ENCODE measurements at regions not wholly inside any gene's neighbourhood (a gene's known extent, or its start where the extent isn't known, plus 50 kb on each side); places are given as distances from the start of the nearest gene placed in this dataset.
"Not testable (repeated sequence)": the region's sequence is repeated elsewhere in the genome, so short reads cannot be mapped to it uniquely, and the experiment has no call there.

DNA sequence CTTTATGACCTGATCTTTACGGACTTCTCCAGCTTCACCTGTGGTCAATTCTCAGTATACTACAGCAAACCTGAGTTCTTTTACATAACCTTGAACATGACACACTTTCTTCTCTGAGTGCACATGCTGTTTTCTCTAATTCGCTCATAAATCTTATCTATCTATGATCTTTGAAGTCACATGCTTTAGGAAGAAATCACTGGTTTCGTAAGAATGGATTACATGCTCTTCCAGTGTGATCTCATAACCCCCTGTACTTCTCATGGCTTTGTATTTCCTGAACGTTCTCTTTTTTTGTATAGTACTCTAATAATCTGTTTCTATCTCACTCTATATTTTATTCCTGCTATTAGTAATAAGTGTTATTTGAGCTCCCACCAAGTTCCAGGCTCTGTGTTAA, 1165.2 kb downstream of the TBL1XR1 start:
- Histone ChIP-seq H3K9me1 (ENCODE audit: control insufficient read depth, extremely low read depth, insufficient read depth, low read length) (no peaks in the 10 kb centered on the region), H3K9ac (ENCODE audit: control insufficient read depth, extremely low read depth, insufficient read depth, low read length) (no peak overlapping the region), H3K27ac (ENCODE audit: control insufficient read depth, insufficient read depth, low read length) (no peak overlapping the region), H3K36me3 (ENCODE audit: control insufficient read depth in 2 of 2, extremely low read depth in 1 of 2, insufficient read depth in 2 of 2, low read length in 2 of 2) (no peaks in the 10 kb centered on the region), H3K79me2 (ENCODE audit: control insufficient read depth, insufficient read depth, low read length) (no peaks in the 10 kb centered on the region), H4K20me1 (ENCODE audit: control insufficient read depth, extremely low read depth, insufficient read depth, low read length) (no peaks in the 10 kb centered on the region), H3K4me2 (ENCODE audit: control insufficient read depth, extremely low read depth, insufficient read depth, low read depth, low read length) (no peak overlapping the region), H2AFZ (ENCODE audit: control insufficient read depth, low read length) (no peak overlapping the region), H3K4me1 (ENCODE audit: control insufficient read depth, extremely low read depth, insufficient read depth, low read length) (no peaks in the 10 kb centered on the region), H3K27me3 (ENCODE audit: control insufficient read depth, extremely low read depth, insufficient read depth, low read length) (no peaks in the 10 kb centered on the region), H3K9me3 (ENCODE audit: control insufficient read depth, low read depth, low read length) (no peaks in the 10 kb centered on the region), H3K4me3 (ENCODE audit: control insufficient read depth in 2 of 3, extremely low read depth in 1 of 3, insufficient read depth in 2 of 3, low read depth in 1 of 3, low read length in 3 of 3) (no peak overlapping the region)
- no peak for FAIRE-seq
- dilution Hi-C loops (cut with MboI; ENCODE audit: extremely low pct_ligation_motif_present, low sequenced_read_pairs), result no loop called here
- DNase-seq (ENCODE audit: low read depth, low spot score), result no peak
- no peak for TF ChIP-seq EZH2 (IDR thresholded peaks at IDR 0.05; ENCODE audit: low read length)
- TF ChIP-seq, protein P1, sequence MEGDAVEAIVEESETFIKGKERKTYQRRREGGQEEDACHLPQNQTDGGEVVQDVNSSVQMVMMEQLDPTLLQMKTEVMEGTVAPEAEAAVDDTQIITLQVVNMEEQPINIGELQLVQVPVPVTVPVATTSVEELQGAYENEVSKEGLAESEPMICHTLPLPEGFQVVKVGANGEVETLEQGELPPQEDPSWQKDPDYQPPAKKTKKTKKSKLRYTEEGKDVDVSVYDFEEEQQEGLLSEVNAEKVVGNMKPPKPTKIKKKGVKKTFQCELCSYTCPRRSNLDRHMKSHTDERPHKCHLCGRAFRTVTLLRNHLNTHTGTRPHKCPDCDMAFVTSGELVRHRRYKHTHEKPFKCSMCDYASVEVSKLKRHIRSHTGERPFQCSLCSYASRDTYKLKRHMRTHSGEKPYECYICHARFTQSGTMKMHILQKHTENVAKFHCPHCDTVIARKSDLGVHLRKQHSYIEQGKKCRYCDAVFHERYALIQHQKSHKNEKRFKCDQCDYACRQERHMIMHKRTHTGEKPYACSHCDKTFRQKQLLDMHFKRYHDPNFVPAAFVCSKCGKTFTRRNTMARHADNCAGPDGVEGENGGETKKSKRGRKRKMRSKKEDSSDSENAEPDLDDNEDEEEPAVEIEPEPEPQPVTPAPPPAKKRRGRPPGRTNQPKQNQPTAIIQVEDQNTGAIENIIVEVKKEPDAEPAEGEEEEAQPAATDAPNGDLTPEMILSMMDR (optimal IDR thresholded peaks at IDR 0.05 in 1 of 3, IDR thresholded peaks at IDR 0.05 in 1 of 3, conservative IDR thresholded peaks at IDR 0.05 in 1 of 3; ENCODE audit: extremely low read depth in 1 of 3, insufficient read depth in 2 of 3, low read length in 3 of 3), result no peak

DNA sequence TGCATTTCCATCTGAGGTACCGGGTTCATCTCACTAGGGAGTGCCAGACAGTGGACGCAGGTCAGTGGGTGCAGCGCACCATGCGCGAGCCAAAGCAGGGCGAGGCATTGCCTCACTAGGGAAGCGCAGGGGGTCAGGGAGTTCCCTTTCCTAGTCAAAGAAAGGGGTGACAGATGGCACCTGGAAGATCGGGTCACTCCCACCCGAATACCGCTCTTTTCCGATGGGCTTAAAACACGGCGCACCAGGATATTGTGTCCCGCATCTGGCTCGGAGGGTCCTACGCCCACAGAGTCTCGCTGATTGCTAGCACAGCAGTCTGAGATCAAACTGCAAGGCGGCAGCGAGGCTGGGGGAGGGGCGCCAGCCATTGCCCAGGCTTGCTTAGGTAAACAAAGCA, 1157.1 kb downstream of the NAALADL2 start:
- H3K4me1 ChIP-seq (ENCODE audit: control insufficient read depth, extremely low read depth, insufficient read depth, low read length); H3K4me3 ChIP-seq (ENCODE audit: control insufficient read depth in 2 of 3, extremely low read depth in 1 of 3, insufficient read depth in 2 of 3, low read depth in 1 of 3, low read length in 3 of 3); H3K79me2 ChIP-seq (ENCODE audit: control insufficient read depth, insufficient read depth, low read length); H2AFZ ChIP-seq (ENCODE audit: control insufficient read depth, low read length); H3K9ac ChIP-seq (ENCODE audit: control insufficient read depth, extremely low read depth, insufficient read depth, low read length); H3K9me1 ChIP-seq (ENCODE audit: control insufficient read depth, extremely low read depth, insufficient read depth, low read length); H4K20me1 ChIP-seq (ENCODE audit: control insufficient read depth, extremely low read depth, insufficient read depth, low read length); H3K27ac ChIP-seq (ENCODE audit: control insufficient read depth, insufficient read depth, low read length); FAIRE-seq; H3K27me3 ChIP-seq (ENCODE audit: control insufficient read depth, extremely low read depth, insufficient read depth, low read length); H3K36me3 ChIP-seq (ENCODE audit: control insufficient read depth in 2 of 2, extremely low read depth in 1 of 2, insufficient read depth in 2 of 2, low read length in 2 of 2); dilution Hi-C loops (cut with MboI; ENCODE audit: extremely low pct_ligation_motif_present, low sequenced_read_pairs); H3K4me2 ChIP-seq (ENCODE audit: control insufficient read depth, extremely low read depth, insufficient read depth, low read depth, low read length); DNase-seq (ENCODE audit: low read depth, low spot score); H3K9me3 ChIP-seq (ENCODE audit: control insufficient read depth, low read depth, low read length): not testable (repeated sequence)

DNA sequence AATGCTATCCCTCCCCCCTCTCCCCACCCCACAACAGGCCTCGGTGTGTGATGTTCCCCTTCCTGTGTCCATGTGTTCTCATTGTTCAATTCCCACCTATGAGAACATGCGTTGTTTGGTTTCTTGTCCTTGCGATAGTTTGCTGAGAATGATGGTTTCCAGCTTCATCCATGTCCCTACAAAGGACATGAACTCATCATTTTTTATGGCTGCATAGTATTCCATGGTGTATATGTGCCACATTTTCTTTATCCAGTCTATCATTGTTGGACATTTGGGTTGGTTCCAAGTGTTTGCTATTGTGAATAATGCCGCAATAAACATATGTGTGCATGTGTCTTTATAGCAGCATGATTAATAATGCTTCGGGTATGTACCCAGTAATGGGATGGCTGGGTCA, 1156.1 kb downstream of the NAALADL2 start:
- H3K27ac ChIP-seq (ENCODE audit: control insufficient read depth, insufficient read depth, low read length); DNase-seq (ENCODE audit: low read depth, low spot score); H4K20me1 ChIP-seq (ENCODE audit: control insufficient read depth, extremely low read depth, insufficient read depth, low read length); H3K9ac ChIP-seq (ENCODE audit: control insufficient read depth, extremely low read depth, insufficient read depth, low read length); H2AFZ ChIP-seq (ENCODE audit: control insufficient read depth, low read length); H3K4me3 ChIP-seq (ENCODE audit: control insufficient read depth in 2 of 3, extremely low read depth in 1 of 3, insufficient read depth in 2 of 3, low read depth in 1 of 3, low read length in 3 of 3); H3K79me2 ChIP-seq (ENCODE audit: control insufficient read depth, insufficient read depth, low read length); H3K4me2 ChIP-seq (ENCODE audit: control insufficient read depth, extremely low read depth, insufficient read depth, low read depth, low read length); H3K36me3 ChIP-seq (ENCODE audit: control insufficient read depth in 2 of 2, extremely low read depth in 1 of 2, insufficient read depth in 2 of 2, low read length in 2 of 2); H3K27me3 ChIP-seq (ENCODE audit: control insufficient read depth, extremely low read depth, insufficient read depth, low read length); FAIRE-seq; dilution Hi-C loops (cut with MboI; ENCODE audit: extremely low pct_ligation_motif_present, low sequenced_read_pairs); H3K9me1 ChIP-seq (ENCODE audit: control insufficient read depth, extremely low read depth, insufficient read depth, low read length); H3K9me3 ChIP-seq (ENCODE audit: control insufficient read depth, low read depth, low read length); H3K4me1 ChIP-seq (ENCODE audit: control insufficient read depth, extremely low read depth, insufficient read depth, low read length): not testable (repeated sequence)
